BLaER1 treated with 17β-estradiol and CSF1 and Interleukin-3, amounts not matched to agents 10 nM and 100 nM (cell line): ENCODE measurements at regions not wholly inside any gene's neighbourhood (a gene's known extent, or its start where the extent isn't known, plus 50 kb on each side); places are given as distances from the start of the nearest gene placed in this dataset.

Source experiments
- H3K27ac ChIP-seq, 11 experiments: shearing (Covaris generic); formaldehyde crosslinking; 2 replicates each; pipeline ENCODE4 v1.8.1; 2022
- H3K27me3 ChIP-seq, 11 experiments: shearing (Covaris generic); formaldehyde crosslinking; 2 replicates each; pipeline ENCODE4 v1.8.1; 2022
- H3K36me3 ChIP-seq, 11 experiments: shearing (Covaris generic); formaldehyde crosslinking; 2 replicates each; pipeline ENCODE4 v1.8.1; 2022
- H3K4me1 ChIP-seq, 10 experiments: shearing (Covaris generic); formaldehyde crosslinking; 2 replicates each; pipeline ENCODE4 v1.8.1; 2022
- H3K4me2 ChIP-seq, 11 experiments: shearing (Covaris generic); formaldehyde crosslinking; 2 replicates each; pipeline ENCODE4 v1.8.1; 2022
- H3K4me3 ChIP-seq, 10 experiments: shearing (Covaris generic); formaldehyde crosslinking; 2 replicates each; pipeline ENCODE4 v1.8.1; 2022
- H3K9ac ChIP-seq, 11 experiments: shearing (Covaris generic); formaldehyde crosslinking; 2 replicates each; pipeline ENCODE4 v1.8.1; 2022
- H3K9me3 ChIP-seq, 11 experiments: shearing (Covaris generic); formaldehyde crosslinking; replicated peaks in 1 of 11; 2 replicates each; pipeline ENCODE4 v1.8.1; 2022
- H4K20me1 ChIP-seq, 11 experiments: shearing (Covaris generic); formaldehyde crosslinking; 2 replicates each; pipeline ENCODE4 v1.8.1; 2022
- Cebpa-rat ChIP-seq, 11 experiments: shearing (Covaris generic); IDR thresholded peaks; 2 replicates each; pipeline ENCODE4 v1.8.1; 2022

DNA sequence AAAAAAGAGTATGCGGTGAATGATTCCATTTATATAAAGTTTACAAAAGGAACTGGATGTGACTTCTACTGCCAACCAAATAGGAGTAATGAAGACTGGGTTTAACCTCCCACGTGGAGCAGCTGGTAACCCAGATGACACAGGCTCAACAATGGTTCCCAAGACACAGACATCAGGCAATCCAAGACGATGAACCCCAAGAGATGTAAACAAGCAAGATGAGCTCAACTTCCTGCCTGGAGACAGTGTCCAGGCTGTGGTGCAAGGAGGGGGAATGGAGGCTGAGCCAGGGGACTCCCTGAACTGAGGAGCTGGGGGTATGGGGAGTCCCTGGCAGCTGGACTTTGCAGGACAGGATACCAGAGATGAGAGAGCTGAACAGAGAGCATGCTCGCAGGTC is 104.7 kb downstream of the LITAF start:
- no peak overlapping the region for H3K4me3 ChIP-seq
- peaks cover 0 to 12% (median 0%) of the 10 kb centered on the region in 11 experiments; a peak in 5 of 22 replicates for H3K36me3 ChIP-seq
- no peaks in the 10 kb centered on the region for H3K4me1 ChIP-seq
- H3K27me3 ChIP-seq = no peaks in the 10 kb centered on the region
- H4K20me1 ChIP-seq = no peaks in the 10 kb centered on the region
- no peak overlapping the region for H3K4me2 ChIP-seq
- no peak for TF ChIP-seq Cebpa-rat (IDR thresholded peaks at IDR 0.05)
- peaks cover 46 to 70% (median 58%) of the 10 kb centered on the region in 11 experiments for H3K9me3 ChIP-seq
- no peak overlapping the region for H3K27ac ChIP-seq
- H3K9ac ChIP-seq = no peak overlapping the region

DNA sequence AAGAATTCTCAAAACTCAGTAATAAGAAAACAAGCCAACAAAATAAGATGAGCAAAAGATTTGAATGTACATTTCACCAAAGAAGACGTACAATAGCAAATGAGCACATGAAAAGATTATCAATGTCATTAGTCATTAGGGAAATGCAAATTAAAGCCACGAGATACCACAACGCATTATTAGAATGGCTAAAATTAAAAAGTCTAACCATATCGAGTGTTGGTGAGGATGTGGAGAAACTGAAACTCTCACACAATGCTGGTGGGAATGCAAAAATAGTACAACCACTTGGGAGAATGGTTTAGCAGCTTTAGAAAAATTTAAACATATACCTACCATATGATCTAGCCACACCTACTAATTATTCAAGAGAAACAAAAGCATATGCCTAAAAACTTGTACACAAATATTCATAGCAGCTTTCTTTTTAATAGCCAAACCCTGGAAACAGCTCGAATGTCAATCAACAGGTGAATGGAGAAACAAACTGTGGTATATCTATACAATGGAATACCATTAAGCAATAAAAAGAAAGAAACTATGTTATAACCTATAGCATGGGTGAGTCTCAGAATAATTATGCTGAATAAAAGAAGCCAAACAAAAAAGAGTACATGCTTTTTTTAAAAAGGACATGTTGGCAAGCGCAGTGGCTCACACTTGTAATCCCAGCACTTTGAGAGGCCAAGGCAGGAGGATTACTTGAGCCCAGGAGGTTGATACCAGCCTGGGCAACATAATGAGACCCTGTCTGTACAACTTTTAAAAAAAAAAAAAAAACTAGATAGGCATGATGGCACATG is 103.6 kb downstream of the LITAF start:
- Histone ChIP-seq H4K20me1 (no peaks in the 10 kb centered on the region), H3K36me3 (peaks cover 0 to 12% (median 0%) of the 10 kb centered on the region in 11 experiments; a peak in 5 of 22 replicates), H3K4me2 (no peak overlapping the region), H3K9ac (no peak overlapping the region), H3K4me1 (no peaks in the 10 kb centered on the region), H3K27me3 (no peaks in the 10 kb centered on the region), H3K27ac (no peak overlapping the region), H3K4me3 (no peak overlapping the region), H3K9me3 (peaks cover 46 to 70% (median 58%) of the 10 kb centered on the region in 11 experiments)
- no peak for TF ChIP-seq Cebpa-rat (IDR thresholded peaks at IDR 0.05)

GRCh38 chr16:11484691-11485258 is 101.9 kb downstream of the LITAF start:
- Histone ChIP-seq H3K4me3 (no peak overlapping the region; a peak in 1 of 20 replicates), H3K9me3 (peaks cover 47 to 64% (median 59%) of the 10 kb centered on the region in 11 experiments), H3K4me2 (no peak overlapping the region), H3K27me3 (no peaks in the 10 kb centered on the region), H3K36me3 (peaks cover 0 to 12% (median 0%) of the 10 kb centered on the region in 11 experiments; a peak in 5 of 22 replicates), H3K27ac (no peak overlapping the region), H3K4me1 (peaks cover 0 to 9% (median 0%) of the 10 kb centered on the region in 10 experiments; a peak in 5 of 20 replicates), H4K20me1 (no peaks in the 10 kb centered on the region), H3K9ac (no peak overlapping the region)
- TF ChIP-seq Cebpa-rat (IDR thresholded peaks at IDR 0.05) = no peak

DNA sequence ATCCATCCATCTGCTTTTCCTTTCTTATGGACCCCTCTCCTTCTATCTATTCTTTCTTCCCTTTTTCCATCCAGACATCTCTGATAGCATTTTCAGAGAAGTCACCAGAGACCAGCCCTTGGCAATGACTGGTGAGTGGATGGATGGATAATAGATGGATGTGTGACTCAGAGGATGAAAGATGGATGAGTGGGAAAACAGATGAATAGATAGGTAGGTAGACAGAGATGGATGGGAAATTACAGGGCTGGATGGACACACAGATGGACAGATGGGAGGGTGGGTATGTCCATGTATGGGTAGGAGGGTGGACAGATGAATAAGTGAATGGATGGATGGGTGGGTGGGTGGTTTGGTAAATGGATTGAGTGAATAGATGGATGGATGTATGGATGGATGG is 101.0 kb downstream of the LITAF start:
- Histone ChIP-seq H3K27ac (no peak overlapping the region), H3K9me3 (peaks cover 49 to 64% (median 59%) of the 10 kb centered on the region in 11 experiments), H3K4me3 (no peak overlapping the region), H3K9ac (no peak overlapping the region), H4K20me1 (no peaks in the 10 kb centered on the region), H3K4me1 (peaks cover 0 to 9% (median 0%) of the 10 kb centered on the region in 10 experiments; a peak in 5 of 20 replicates), H3K36me3 (peaks cover 0 to 12% (median 0%) of the 10 kb centered on the region in 11 experiments; a peak in 6 of 22 replicates), H3K27me3 (no peaks in the 10 kb centered on the region), H3K4me2 (no peak overlapping the region)
- no peak for TF ChIP-seq Cebpa-rat (IDR thresholded peaks at IDR 0.05)

DNA sequence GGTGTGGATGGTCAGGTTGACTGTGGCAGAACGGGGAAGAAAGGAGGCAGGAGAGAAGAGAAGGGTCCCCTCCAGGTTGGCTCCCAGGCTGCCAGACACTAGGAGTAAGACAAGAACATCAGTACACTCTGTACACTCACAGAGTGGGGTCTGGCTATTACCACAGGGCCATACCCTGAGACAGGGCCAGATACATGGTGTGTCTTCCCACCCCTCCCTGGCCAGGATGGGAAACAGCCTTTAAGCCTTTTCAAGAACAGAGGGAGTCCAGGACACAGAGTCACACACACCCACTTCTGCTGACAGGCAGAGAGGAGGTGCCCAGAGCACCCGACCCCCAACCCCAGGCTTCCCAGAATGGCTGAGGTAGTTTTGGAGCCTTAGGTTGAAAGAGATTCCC is 99.4 kb downstream of the LITAF start:
- Histone ChIP-seq H3K27me3 (no peaks in the 10 kb centered on the region), H3K27ac (no peak overlapping the region), H3K9ac (no peak overlapping the region), H3K4me2 (no peak overlapping the region), H3K36me3 (peaks cover 0 to 12% (median 0%) of the 10 kb centered on the region in 11 experiments; a peak in 6 of 22 replicates), H4K20me1 (no peaks in the 10 kb centered on the region), H3K4me3 (no peak overlapping the region), H3K9me3 (peaks cover 45 to 56% (median 51%) of the 10 kb centered on the region in 11 experiments), H3K4me1 (peaks cover 0 to 9% (median 0%) of the 10 kb centered on the region in 10 experiments; a peak in 5 of 20 replicates)
- no peak for TF ChIP-seq Cebpa-rat (IDR thresholded peaks at IDR 0.05)

DNA sequence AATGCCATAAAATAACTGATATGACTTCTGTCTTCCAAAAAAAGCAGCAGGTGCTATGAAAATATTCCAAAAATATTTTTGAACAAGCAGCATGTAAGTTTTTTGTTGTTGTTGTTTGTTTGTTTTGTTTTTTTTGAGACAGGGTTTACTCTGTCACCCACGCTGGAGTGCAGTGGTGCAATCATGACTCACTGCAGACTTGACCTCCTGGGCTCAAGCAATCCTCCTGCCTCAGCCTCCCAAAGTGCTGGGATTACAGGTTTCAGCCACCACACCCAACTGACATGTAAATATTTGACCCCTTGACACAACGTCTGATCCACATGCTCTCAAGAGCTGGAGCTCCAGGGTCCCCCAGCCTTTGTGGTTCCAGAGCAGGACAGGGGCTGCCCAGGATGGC is 98.4 kb downstream of the LITAF start:
- H3K4me3 ChIP-seq = no peak overlapping the region
- H3K9me3 ChIP-seq = peaks cover 36 to 51% (median 46%) of the 10 kb centered on the region in 11 experiments
- no peaks in the 10 kb centered on the region for H3K27me3 ChIP-seq
- H3K9ac ChIP-seq = no peak overlapping the region
- H4K20me1 ChIP-seq = no peaks in the 10 kb centered on the region
- no peak for TF ChIP-seq Cebpa-rat (IDR thresholded peaks at IDR 0.05)
- peaks cover 0 to 9% (median 0%) of the 10 kb centered on the region in 10 experiments; a peak in 5 of 20 replicates for H3K4me1 ChIP-seq
- peak overlapping the region in 2 of 11 experiments; percentile 11 to 24; a peak in 1 of 22 replicates for H3K4me2 ChIP-seq
- H3K27ac ChIP-seq = no peak overlapping the region
- H3K36me3 ChIP-seq = peaks cover 0 to 12% (median 0%) of the 10 kb centered on the region in 11 experiments; a peak in 6 of 22 replicates

DNA sequence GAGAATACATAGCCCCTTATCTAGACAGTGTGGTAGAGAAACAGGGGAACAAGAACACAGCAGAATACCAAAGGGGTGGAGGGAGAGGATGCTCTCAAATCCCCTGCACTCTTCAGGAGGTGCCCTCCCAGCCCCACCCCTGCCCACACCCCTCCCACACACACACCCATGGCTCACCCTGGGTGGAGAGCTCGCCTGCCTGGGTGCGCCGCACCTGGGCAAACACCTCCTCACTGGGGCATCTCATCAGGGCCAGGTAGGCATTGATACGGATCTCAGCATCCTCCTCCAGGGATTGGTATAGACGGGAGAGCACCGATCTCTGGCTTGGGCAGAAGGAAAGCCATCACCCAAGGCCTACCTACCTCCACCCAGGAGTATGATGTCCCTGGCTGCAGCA is 95.2 kb downstream of the LITAF start:
- Histone ChIP-seq H3K27ac (no peak overlapping the region), H3K27me3 (no peaks in the 10 kb centered on the region), H3K4me3 (no peak overlapping the region), H4K20me1 (no peaks in the 10 kb centered on the region), H3K9me3 (peaks cover 15 to 28% (median 24%) of the 10 kb centered on the region in 11 experiments; a peak in 21 of 22 replicates), H3K4me1 (peaks cover 23 to 32% (median 23%) of the 10 kb centered on the region in 10 experiments), H3K9ac (no peak overlapping the region), H3K36me3 (no peaks in the 10 kb centered on the region; a peak in 1 of 22 replicates), H3K4me2 (no peak overlapping the region)
- TF ChIP-seq Cebpa-rat (IDR thresholded peaks at IDR 0.05) = no peak

DNA sequence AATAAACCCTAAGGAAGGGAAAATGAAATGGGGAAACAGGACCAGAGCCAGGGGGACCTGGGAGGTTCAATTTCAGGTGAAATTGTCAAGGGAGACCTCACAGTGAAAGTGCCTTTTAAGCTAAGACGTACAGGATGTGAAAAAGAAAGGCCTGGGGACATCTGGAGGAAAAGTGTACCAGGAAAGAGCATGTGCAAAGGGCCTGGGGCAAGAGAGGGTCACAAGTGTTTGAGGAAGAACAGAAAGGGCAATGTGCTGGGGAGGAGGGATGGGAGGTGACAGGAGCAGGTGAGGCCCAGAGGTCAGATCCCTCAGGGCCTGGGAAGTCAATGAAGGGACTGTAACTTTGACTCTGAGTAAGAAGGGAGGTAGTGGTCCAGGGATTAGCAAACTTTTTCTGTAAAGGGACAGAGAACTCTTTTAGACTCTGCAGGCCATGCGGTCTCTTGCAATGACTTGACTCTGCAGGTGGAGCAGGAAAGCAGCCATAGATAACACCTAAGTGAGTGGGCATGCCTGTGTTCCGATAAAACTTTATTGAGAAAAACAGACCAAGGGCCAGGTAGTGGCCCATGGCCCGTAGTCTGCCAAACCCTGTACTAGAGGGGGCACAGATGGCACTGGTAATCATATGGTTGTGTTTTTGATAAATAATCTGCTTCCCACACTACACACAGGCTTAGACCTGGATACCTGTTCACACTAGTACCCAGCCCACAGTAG is 93.8 kb downstream of the LITAF start:
- no peak overlapping the region for H3K4me3 ChIP-seq
- H3K27me3 ChIP-seq = no peaks in the 10 kb centered on the region
- TF ChIP-seq Cebpa-rat (IDR thresholded peaks at IDR 0.05) = no peak
- peaks cover 37 to 46% (median 38%) of the 10 kb centered on the region in 10 experiments for H3K4me1 ChIP-seq
- H3K27ac ChIP-seq = 0 out of 22 replicates have a peak overlapping the region, but pooled peaks of 1 of the 11 experiments have one; percentile 6
- no peaks in the 10 kb centered on the region for H4K20me1 ChIP-seq
- H3K36me3 ChIP-seq = no peaks in the 10 kb centered on the region; a peak in 1 of 22 replicates
- no peak overlapping the region for H3K9ac ChIP-seq
- H3K9me3 ChIP-seq = peaks cover 15 to 28% (median 24%) of the 10 kb centered on the region in 11 experiments; a peak in 21 of 22 replicates
- no peak overlapping the region for H3K4me2 ChIP-seq
